ENCODE measurements at regions not wholly inside any gene's neighbourhood (a gene's known extent, or its start where the extent isn't known, plus 50 kb on each side); places are given as distances from the start of the nearest gene placed in this dataset.

DNA sequence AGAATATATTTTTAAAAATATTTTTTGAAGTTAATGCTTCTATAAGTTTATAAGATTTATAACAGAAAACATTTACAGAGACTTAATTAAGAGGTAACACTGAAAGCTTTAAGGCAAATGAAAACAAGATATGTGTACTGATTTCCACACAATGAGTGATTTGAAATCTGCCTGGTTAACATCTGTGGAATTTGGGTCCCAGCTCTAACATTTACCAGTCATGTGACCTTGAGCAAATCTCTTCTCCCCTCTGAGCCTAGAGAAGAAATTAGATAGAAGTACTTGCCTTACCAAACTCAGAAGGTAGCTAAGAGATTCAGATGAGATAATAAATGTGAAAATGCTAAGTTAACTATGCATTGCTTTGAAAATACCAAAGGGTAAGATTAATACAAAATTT is 458.8 kb upstream of the LCORL start:
- no peak for ATAC-seq
- in situ Hi-C loops (cut with HindIII; ENCODE audit: low pct_unique_long_range_greater_than_20kb, low sequenced_read_pairs) (no loop called here), intact Hi-C loops (cut with micrococcal nuclease; ENCODE audit: unreplicated experiment) (no loop called here)
- BruUV-seq (replicated peaks), result no TSS peak
- Histone ChIP-seq H3K4me3 (ENCODE audit: low read depth in 2 of 2, low read length in 2 of 2) (no peak overlapping the region), H3K27ac (ENCODE audit: low read length) (no peak overlapping the region), H3K27me3 (ENCODE audit: control insufficient read depth, insufficient read depth, low read length) (no peaks in the 10 kb centered on the region), H3K4me1 (ENCODE audit: control insufficient read depth, insufficient read depth, low read length) (no peaks in the 10 kb centered on the region), H3K36me3 (ENCODE audit: control insufficient read depth, insufficient read depth, low read length) (no peaks in the 10 kb centered on the region), H3K9me3 (ENCODE audit: control insufficient read depth, insufficient read depth, low read depth, low read length) (no peaks in the 10 kb centered on the region)
- TF ChIP-seq, protein P1, sequence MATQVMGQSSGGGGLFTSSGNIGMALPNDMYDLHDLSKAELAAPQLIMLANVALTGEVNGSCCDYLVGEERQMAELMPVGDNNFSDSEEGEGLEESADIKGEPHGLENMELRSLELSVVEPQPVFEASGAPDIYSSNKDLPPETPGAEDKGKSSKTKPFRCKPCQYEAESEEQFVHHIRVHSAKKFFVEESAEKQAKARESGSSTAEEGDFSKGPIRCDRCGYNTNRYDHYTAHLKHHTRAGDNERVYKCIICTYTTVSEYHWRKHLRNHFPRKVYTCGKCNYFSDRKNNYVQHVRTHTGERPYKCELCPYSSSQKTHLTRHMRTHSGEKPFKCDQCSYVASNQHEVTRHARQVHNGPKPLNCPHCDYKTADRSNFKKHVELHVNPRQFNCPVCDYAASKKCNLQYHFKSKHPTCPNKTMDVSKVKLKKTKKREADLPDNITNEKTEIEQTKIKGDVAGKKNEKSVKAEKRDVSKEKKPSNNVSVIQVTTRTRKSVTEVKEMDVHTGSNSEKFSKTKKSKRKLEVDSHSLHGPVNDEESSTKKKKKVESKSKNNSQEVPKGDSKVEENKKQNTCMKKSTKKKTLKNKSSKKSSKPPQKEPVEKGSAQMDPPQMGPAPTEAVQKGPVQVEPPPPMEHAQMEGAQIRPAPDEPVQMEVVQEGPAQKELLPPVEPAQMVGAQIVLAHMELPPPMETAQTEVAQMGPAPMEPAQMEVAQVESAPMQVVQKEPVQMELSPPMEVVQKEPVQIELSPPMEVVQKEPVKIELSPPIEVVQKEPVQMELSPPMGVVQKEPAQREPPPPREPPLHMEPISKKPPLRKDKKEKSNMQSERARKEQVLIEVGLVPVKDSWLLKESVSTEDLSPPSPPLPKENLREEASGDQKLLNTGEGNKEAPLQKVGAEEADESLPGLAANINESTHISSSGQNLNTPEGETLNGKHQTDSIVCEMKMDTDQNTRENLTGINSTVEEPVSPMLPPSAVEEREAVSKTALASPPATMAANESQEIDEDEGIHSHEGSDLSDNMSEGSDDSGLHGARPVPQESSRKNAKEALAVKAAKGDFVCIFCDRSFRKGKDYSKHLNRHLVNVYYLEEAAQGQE (IDR thresholded peaks at IDR 0.05; ENCODE audit: insufficient read depth in 1 of 2, low read depth in 2 of 2, low read length in 1 of 2), result no peak
- TF ChIP-seq, protein P2, sequence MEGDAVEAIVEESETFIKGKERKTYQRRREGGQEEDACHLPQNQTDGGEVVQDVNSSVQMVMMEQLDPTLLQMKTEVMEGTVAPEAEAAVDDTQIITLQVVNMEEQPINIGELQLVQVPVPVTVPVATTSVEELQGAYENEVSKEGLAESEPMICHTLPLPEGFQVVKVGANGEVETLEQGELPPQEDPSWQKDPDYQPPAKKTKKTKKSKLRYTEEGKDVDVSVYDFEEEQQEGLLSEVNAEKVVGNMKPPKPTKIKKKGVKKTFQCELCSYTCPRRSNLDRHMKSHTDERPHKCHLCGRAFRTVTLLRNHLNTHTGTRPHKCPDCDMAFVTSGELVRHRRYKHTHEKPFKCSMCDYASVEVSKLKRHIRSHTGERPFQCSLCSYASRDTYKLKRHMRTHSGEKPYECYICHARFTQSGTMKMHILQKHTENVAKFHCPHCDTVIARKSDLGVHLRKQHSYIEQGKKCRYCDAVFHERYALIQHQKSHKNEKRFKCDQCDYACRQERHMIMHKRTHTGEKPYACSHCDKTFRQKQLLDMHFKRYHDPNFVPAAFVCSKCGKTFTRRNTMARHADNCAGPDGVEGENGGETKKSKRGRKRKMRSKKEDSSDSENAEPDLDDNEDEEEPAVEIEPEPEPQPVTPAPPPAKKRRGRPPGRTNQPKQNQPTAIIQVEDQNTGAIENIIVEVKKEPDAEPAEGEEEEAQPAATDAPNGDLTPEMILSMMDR (IDR thresholded peaks at IDR 0.05), result no peak
- no peak for TF ChIP-seq POLR2AphosphoS5 (IDR thresholded peaks at IDR 0.05; ENCODE audit: low read depth, low read length)
- TF ChIP-seq SIN3A (IDR thresholded peaks at IDR 0.05; ENCODE audit: borderline replicate concordance, insufficient read depth, low read depth, low read length), result no peak
- no peak for TF ChIP-seq TCF7L2 (IDR thresholded peaks at IDR 0.05; ENCODE audit: low read depth, low read length)
- CTCF ChIA-PET, result no interaction called here
- POLR2A ChIA-PET, result no interaction called here
- DNase-seq (ENCODE audit: low read depth, low spot score), result no peak

DNA sequence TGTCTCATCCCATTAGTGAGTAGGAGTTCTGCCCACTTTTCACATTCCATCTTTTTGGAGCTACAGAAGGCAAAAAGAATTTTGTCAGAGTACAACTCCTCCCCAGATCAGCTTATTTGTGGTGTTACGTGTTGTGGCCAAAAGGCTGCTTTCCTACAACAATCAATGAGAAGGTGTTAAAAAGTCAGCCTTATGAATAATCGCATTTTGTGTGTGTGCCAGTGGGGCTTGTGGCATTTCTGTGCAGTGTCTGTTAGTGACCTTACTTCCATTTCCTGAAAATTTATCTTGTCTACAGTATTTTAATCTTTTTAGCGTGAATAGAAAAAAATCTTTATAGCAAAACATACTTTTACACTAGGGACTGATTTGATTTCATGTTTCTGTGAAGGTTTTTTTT is 458.3 kb upstream of the LCORL start:
- Histone ChIP-seq H3K9me3 (ENCODE audit: control insufficient read depth, insufficient read depth, low read depth, low read length) (no peaks in the 10 kb centered on the region), H3K27me3 (ENCODE audit: control insufficient read depth, insufficient read depth, low read length) (no peaks in the 10 kb centered on the region), H3K4me1 (ENCODE audit: control insufficient read depth, insufficient read depth, low read length) (no peaks in the 10 kb centered on the region), H3K4me3 (ENCODE audit: low read depth in 2 of 2, low read length in 2 of 2) (no peak overlapping the region), H3K36me3 (ENCODE audit: control insufficient read depth, insufficient read depth, low read length) (no peaks in the 10 kb centered on the region), H3K27ac (ENCODE audit: low read length) (no peak overlapping the region)
- ChIA-PET CTCF (no interaction called here), POLR2A (no interaction called here)
- ATAC-seq (no peak), DNase-seq (ENCODE audit: low read depth, low spot score) (no peak)
- intact Hi-C loops (cut with micrococcal nuclease; ENCODE audit: unreplicated experiment), result no loop called here
- in situ Hi-C loops (cut with HindIII; ENCODE audit: low pct_unique_long_range_greater_than_20kb, low sequenced_read_pairs), result no loop called here
- no TSS peak for BruUV-seq (replicated peaks)
- no peak for TF ChIP-seq POLR2AphosphoS5 (IDR thresholded peaks at IDR 0.05; ENCODE audit: low read depth, low read length)

DNA sequence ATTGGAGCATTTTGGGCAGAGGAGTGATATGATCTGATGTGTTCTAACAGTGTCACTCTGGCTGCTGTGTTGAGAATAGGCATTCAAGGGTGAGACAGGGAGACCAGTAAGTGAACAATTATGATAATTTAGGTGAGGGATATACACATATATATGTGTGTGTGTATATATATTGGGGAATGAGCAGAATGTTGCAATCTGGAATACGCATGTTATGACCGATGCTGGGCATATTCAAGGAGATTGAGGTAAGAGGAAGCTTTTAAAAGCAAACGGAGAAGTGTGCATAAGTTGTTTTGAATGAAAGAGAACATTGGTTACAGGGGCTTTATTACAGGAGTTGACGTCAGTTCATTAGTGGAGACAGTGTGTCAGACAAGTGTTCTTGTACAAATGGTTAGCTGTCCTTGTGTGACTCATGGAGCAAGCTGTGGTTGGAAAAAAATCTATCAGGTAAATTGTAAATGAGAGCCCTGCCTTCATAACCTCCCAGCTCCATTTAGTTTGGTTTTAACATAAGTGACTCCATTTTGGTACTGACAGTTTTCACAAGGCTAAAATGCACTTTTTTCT is 442.5 kb upstream of the LCORL start:
- Histone ChIP-seq H3K27me3 (ENCODE audit: control insufficient read depth, insufficient read depth, low read length) (no peaks in the 10 kb centered on the region), H3K4me1 (ENCODE audit: control insufficient read depth, insufficient read depth, low read length) (no peaks in the 10 kb centered on the region), H3K27ac (ENCODE audit: low read length) (no peak overlapping the region), H3K36me3 (ENCODE audit: control insufficient read depth, insufficient read depth, low read length) (no peaks in the 10 kb centered on the region), H3K4me3 (ENCODE audit: low read depth in 2 of 2, low read length in 2 of 2) (no peak overlapping the region), H3K9me3 (ENCODE audit: control insufficient read depth, insufficient read depth, low read depth, low read length) (no peaks in the 10 kb centered on the region)
- ChIA-PET POLR2A (interaction anchor here (0.6 kb wide), 1 partner anchor 955 kb away, joined by 5 read pairs; no protein-coding TSS in a partner anchor), CTCF (no interaction called here)
- ATAC-seq, result no peak
- intact Hi-C loops (cut with micrococcal nuclease; ENCODE audit: unreplicated experiment) (no loop called here), in situ Hi-C loops (cut with HindIII; ENCODE audit: low pct_unique_long_range_greater_than_20kb, low sequenced_read_pairs) (no loop called here)
- no TSS peak for BruUV-seq (replicated peaks)
- TF ChIP-seq, protein P2 (IDR thresholded peaks at IDR 0.05), result no peak
- no peak for TF ChIP-seq SIN3A (IDR thresholded peaks at IDR 0.05; ENCODE audit: borderline replicate concordance, insufficient read depth, low read depth, low read length)
- no peak for TF ChIP-seq POLR2AphosphoS5 (IDR thresholded peaks at IDR 0.05; ENCODE audit: low read depth, low read length)
- TF ChIP-seq, protein P1 (IDR thresholded peaks at IDR 0.05; ENCODE audit: insufficient read depth in 1 of 2, low read depth in 2 of 2, low read length in 1 of 2), result no peak
- TF ChIP-seq TCF7L2 (IDR thresholded peaks at IDR 0.05; ENCODE audit: low read depth, low read length), result no peak
- DNase-seq (ENCODE audit: low read depth, low spot score), result no peak

All from Panc1 (cell line).